Panc1 (cell line): ENCODE measurements at regions not wholly inside any gene's neighbourhood (a gene's known extent, or its start where the extent isn't known, plus 50 kb on each side); places are given as distances from the start of the nearest gene placed in this dataset.

Experiments
- ATAC-seq: fragments of 200-7000 bp; cut with Tn5 transposase; 2 replicates; pipeline ENCODE4 v1.9.1; 2020; ENCODE audit warnings: mild to moderate bottlenecking, moderate library complexity
- BruUV-seq: library from RNA; stranded (reverse); fragments of 400-500 nt; replicated peaks from 2 replicates; lab custom pipeline; 2021; lab: Mats Ljungman, UMichigan
- CTCF ChIA-PET: fragments of 300-600 bp; sonication (Branson Sonifier 250); formaldehyde crosslinking; loops from one replicate; lab custom pipeline; 2022; ENCODE audit warnings: antibody characterized with exemption; lab: Charles Lee
- POLR2A ChIA-PET: fragments of 300-600 bp; sonication (Branson Sonifier 250); formaldehyde crosslinking; loops from one replicate; lab custom pipeline; 2022; ENCODE audit warnings: antibody characterized with exemption; lab: Charles Lee
- DNase-seq: peaks from one replicate; pipeline ENCODE4 v3.0.0-alpha.2; 2010; ENCODE audit warnings: low read depth, low spot score
- H3K27ac ChIP-seq: 2 replicates; pipeline ENCODE4 v1.5.1; 2011; ENCODE audit warnings: mild to moderate bottlenecking, low read length, inconsistent platforms
- H3K27me3 ChIP-seq: fragments of 200-500 bp; sonication (Bioruptor generic); 2 replicates; pipeline ENCODE4 v1.6.0; 2014; ENCODE audit warnings: low read length, inconsistent platforms; ENCODE audit not compliant: control insufficient read depth, insufficient read depth
- H3K36me3 ChIP-seq: fragments of 200-500 bp; sonication (Bioruptor generic); 2 replicates; pipeline ENCODE4 v1.5.1; 2014; ENCODE audit warnings: inconsistent platforms, mild to moderate bottlenecking, low read length, moderate library complexity; ENCODE audit not compliant: control insufficient read depth, insufficient read depth
- H3K4me1 ChIP-seq: 2 replicates; pipeline ENCODE4 v1.5.1; 2011; ENCODE audit warnings: inconsistent platforms, mild to moderate bottlenecking, low read length, moderate library complexity; ENCODE audit not compliant: control insufficient read depth, insufficient read depth
- H3K4me3 ChIP-seq, 2 experiments: 2 replicates each; pipeline ENCODE4 v1.5.1; 2011 to 2012; ENCODE audit warnings: low read depth in 2 of 2, low read length in 2 of 2, mild to moderate bottlenecking in 2 of 2, inconsistent platforms in 1 of 2, moderate library complexity in 1 of 2
- H3K9me3 ChIP-seq: fragments of 200-500 bp; sonication (Bioruptor generic); 2 replicates; pipeline ENCODE4 v1.5.1; 2014; ENCODE audit warnings: low read depth, mild to moderate bottlenecking, inconsistent platforms, low read length, moderate library complexity; ENCODE audit not compliant: control insufficient read depth, insufficient read depth
- CTCF ChIP-seq: fragments of 450-650 bp; IDR thresholded peaks from 2 replicates; pipeline ENCODE4 v1.5.1; 2017; ENCODE audit warnings: mild to moderate bottlenecking
- POLR2AphosphoS5 ChIP-seq: IDR thresholded peaks from 2 replicates; pipeline ENCODE4 v1.6.1; 2012; ENCODE audit warnings: mild to moderate bottlenecking, low read depth, low read length, moderate library complexity
- REST ChIP-seq, 2 experiments: IDR thresholded peaks; 2 replicates each; pipeline ENCODE4 v1.6.1; 2011 to 2012; ENCODE audit warnings: low read depth in 2 of 2, control low read depth in 1 of 2, low read length in 1 of 2, mild to moderate bottlenecking in 1 of 2, moderate library complexity in 1 of 2; ENCODE audit not compliant: insufficient read depth in 1 of 2
- SIN3A ChIP-seq: IDR thresholded peaks from 2 replicates; pipeline ENCODE4 v1.6.1; 2012; ENCODE audit warnings: low read depth, mild to moderate bottlenecking, low read length, moderate library complexity, borderline replicate concordance; ENCODE audit not compliant: insufficient read depth
- TCF7L2 ChIP-seq: IDR thresholded peaks from 2 replicates; pipeline ENCODE4 v1.6.1; 2011; ENCODE audit warnings: mild to moderate bottlenecking, low read depth, low read length, inconsistent platforms
- in situ Hi-C: cut with HindIII; loops from 2 replicates; pipeline ENCODE4 v1.10.0; 2016; ENCODE audit warnings: low sequenced_read_pairs, low pct_unique_long_range_greater_than_20kb
- intact Hi-C: fragments of 100-400 bp; cut with micrococcal nuclease; formaldehyde crosslinking; loops from one replicate; pipeline ENCODE4 v1.10.0; 2022; ENCODE audit not compliant: unreplicated experiment

- in situ Hi-C loops (no loop called here), intact Hi-C loops (no loop called here)
- TF ChIP-seq CTCF (no peak), SIN3A (no peak), POLR2AphosphoS5 (no peak), TCF7L2 (no peak), REST (IDR thresholded peaks at IDR 0.05; ENCODE audit: insufficient read depth in 1 of 2, low read depth in 2 of 2, low read length in 1 of 2) (no peak)
- BruUV-seq, result no TSS peak
- DNase-seq (no peak), ATAC-seq (no peak)
- no peaks in the 10 kb centered on the region for H3K4me1 ChIP-seq
- no peaks in the 10 kb centered on the region for H3K27me3 ChIP-seq
- H3K36me3 ChIP-seq, result no peaks in the 10 kb centered on the region
- ChIA-PET CTCF (no interaction called here), POLR2A (no interaction called here)
- H3K9me3 ChIP-seq, result no peaks in the 10 kb centered on the region
- no peak overlapping the region for H3K27ac ChIP-seq
- H3K4me3 ChIP-seq, result no peak overlapping the region
These were observed 1527.1 kb downstream of the PLA2G4A start for GRCh38 chr1:188355847-188356246.

DNA sequence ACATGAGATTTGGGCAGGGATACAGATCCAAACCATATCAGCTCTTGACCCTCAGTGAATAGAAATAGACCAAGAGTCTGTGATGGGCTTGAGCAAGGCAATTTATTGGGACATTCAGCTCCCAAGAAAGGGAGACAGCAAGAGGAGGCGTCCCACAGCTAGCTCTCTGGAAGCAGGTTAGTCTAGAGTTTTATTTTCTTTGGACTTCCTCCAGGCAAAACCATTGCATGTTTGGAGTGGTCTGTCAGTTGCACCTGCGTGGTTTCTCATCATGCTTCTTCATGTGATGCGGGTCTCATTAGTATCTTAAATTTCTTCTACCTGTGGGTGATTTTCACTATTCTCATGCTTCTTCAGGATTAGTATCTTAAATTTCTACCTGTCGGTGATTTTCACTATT is 1530.6 kb downstream of the PLA2G4A start:
- H3K4me3 ChIP-seq, result no peak overlapping the region
- CTCF ChIA-PET, result no interaction called here
- H3K36me3 ChIP-seq, result no peaks in the 10 kb centered on the region
- intact Hi-C loops (no loop called here), in situ Hi-C loops (no loop called here)
- H3K9me3 ChIP-seq, result no peaks in the 10 kb centered on the region
- POLR2A ChIA-PET, result no interaction called here
- H3K27me3 ChIP-seq, result no peaks in the 10 kb centered on the region
- ATAC-seq (no peak), DNase-seq (no peak)
- H3K4me1 ChIP-seq, result no peaks in the 10 kb centered on the region
- no TSS peak for BruUV-seq
- no peak for TF ChIP-seq POLR2AphosphoS5
- no peak for TF ChIP-seq CTCF
- no peak for TF ChIP-seq REST (IDR thresholded peaks at IDR 0.05; ENCODE audit: insufficient read depth in 1 of 2, low read depth in 2 of 2, low read length in 1 of 2)
- no peak for TF ChIP-seq TCF7L2
- TF ChIP-seq SIN3A, result no peak
- no peak overlapping the region for H3K27ac ChIP-seq
